IMR-90 (cell line): ENCODE measurements at regions not wholly inside any gene's neighbourhood (a gene's known extent, or its start where the extent isn't known, plus 50 kb on each side); places are given as distances from the start of the nearest gene placed in this dataset.

Source experiments
- ATAC-seq: fragments of 200-7000 bp; cut with Tn5 transposase; 2 replicates; pipeline ENCODE4 v1.9.1; 2020; ENCODE audit warnings: low read depth, mild to moderate bottlenecking, moderate library complexity
- BruUV-seq: library from RNA; stranded (reverse); fragments of 400-500 nt; replicated peaks from 2 replicates; lab custom pipeline; 2021; lab: Mats Ljungman, UMichigan
- CTCF ChIA-PET: fragments of 300-600 bp; formaldehyde crosslinking; extraction: SDS; loops from one replicate; lab custom pipeline; 2021; ENCODE audit warnings: antibody characterized with exemption; lab: Yijun Ruan, JAX
- POLR2A ChIA-PET: fragments of 300-600 bp; sonication (Branson Sonifier 250); formaldehyde crosslinking; loops from one replicate; lab custom pipeline; 2022; ENCODE audit warnings: antibody characterized with exemption; ENCODE audit not compliant: unreplicated experiment; lab: Charles Lee
- DNase-seq: peaks from one replicate; pipeline ENCODE4 v3.0.0; 2013
- H2AFZ ChIP-seq: replicated peaks from 2 replicates; pipeline ENCODE3; 2013; ENCODE audit warnings: low read length, mild to moderate bottlenecking; ENCODE audit not compliant: poor library complexity
- H2AK5ac ChIP-seq: 2 replicates; pipeline ENCODE4 v1.6.1; 2013; ENCODE audit warnings: low read depth, low read length, inconsistent platforms
- H2AK9ac ChIP-seq: replicated peaks from 2 replicates; pipeline ENCODE3; 2013; ENCODE audit warnings: mild to moderate bottlenecking, low read depth, low read length, moderate library complexity; ENCODE audit not compliant: poor library complexity
- H2BK120ac ChIP-seq: 2 replicates; pipeline ENCODE4 v1.6.1; 2013; ENCODE audit warnings: low read depth, low read length, inconsistent platforms
- H2BK15ac ChIP-seq: 3 replicates; pipeline ENCODE4 v1.6.1; 2013; ENCODE audit warnings: low read depth, low read length, inconsistent platforms
- H2BK20ac ChIP-seq: 2 replicates; pipeline ENCODE4 v1.6.1; 2013; ENCODE audit warnings: low read depth, mild to moderate bottlenecking, inconsistent platforms, low read length, moderate library complexity
- H2BK5ac ChIP-seq: 2 replicates; pipeline ENCODE4 v1.6.1; 2013; ENCODE audit warnings: mild to moderate bottlenecking, low read depth, low read length, inconsistent platforms; ENCODE audit not compliant: poor library complexity, severe bottlenecking
- H3K14ac ChIP-seq: replicated peaks from 2 replicates; pipeline ENCODE4 v1.6.1; 2013; ENCODE audit warnings: low read depth, low read length, inconsistent platforms
- H3K18ac ChIP-seq: 2 replicates; pipeline ENCODE4 v1.6.1; 2013; ENCODE audit warnings: low read depth, low read length, control low read depth
- H3K23ac ChIP-seq: 2 replicates; pipeline ENCODE4 v1.6.1; 2013; ENCODE audit warnings: low read depth, low read length, inconsistent platforms
- H3K27ac ChIP-seq: 2 replicates; pipeline ENCODE4 v1.5.1; 2013; ENCODE audit warnings: mild to moderate bottlenecking, control low read depth, low read length; ENCODE audit not compliant: insufficient read depth
- H3K27me3 ChIP-seq: 2 replicates; pipeline ENCODE4 v1.6.1; 2013; ENCODE audit warnings: low read length; ENCODE audit not compliant: control insufficient read depth, insufficient read depth
- H3K36me3 ChIP-seq: 2 replicates; pipeline ENCODE4 v1.6.1; 2013; ENCODE audit warnings: low read length, mixed read lengths; ENCODE audit not compliant: control insufficient read depth, insufficient read depth
- H3K4ac ChIP-seq: 2 replicates; pipeline ENCODE4 v1.6.1; 2013; ENCODE audit warnings: low read depth, low read length, inconsistent platforms
- H3K4me1 ChIP-seq: 2 replicates; pipeline ENCODE4 v1.6.1; 2013; ENCODE audit warnings: low read length, mixed read lengths; ENCODE audit not compliant: control insufficient read depth, insufficient read depth
- H3K4me2 ChIP-seq: 2 replicates; pipeline ENCODE4 v1.6.1; 2013; ENCODE audit warnings: low read depth, mild to moderate bottlenecking, control low read depth, low read length, moderate library complexity
- H3K4me3 ChIP-seq: 2 replicates; pipeline ENCODE4 v1.5.1; 2013; ENCODE audit warnings: low read depth, mild to moderate bottlenecking, control low read depth, low read length, moderate library complexity; ENCODE audit not compliant: insufficient read depth
- H3K56ac ChIP-seq: 2 replicates; pipeline ENCODE4 v1.6.1; 2013; ENCODE audit warnings: low read length, inconsistent platforms; ENCODE audit not compliant: insufficient read depth; ENCODE audit errors: extremely low read depth
- H3K79me1 ChIP-seq, 2 experiments: 2 replicates each; pipeline ENCODE4 v1.6.1; 2013; ENCODE audit warnings: low read length in 2 of 2, inconsistent platforms in 1 of 2, low read depth in 1 of 2
- H3K9ac ChIP-seq: 2 replicates; pipeline ENCODE4 v1.6.1; 2013; ENCODE audit warnings: low read depth, low read length, control low read depth
- H3K9me1 ChIP-seq: 2 replicates; pipeline ENCODE4 v1.6.1; 2013; ENCODE audit warnings: low read length, inconsistent platforms; ENCODE audit not compliant: insufficient read depth
- H3K9me3 ChIP-seq: 2 replicates; pipeline ENCODE4 v1.6.1; 2013; ENCODE audit warnings: low read length; ENCODE audit not compliant: control insufficient read depth, insufficient read depth
- H4K20me1 ChIP-seq: 2 replicates; pipeline ENCODE4 v1.6.1; 2013; ENCODE audit warnings: low read length, inconsistent platforms; ENCODE audit not compliant: insufficient read depth
- H4K5ac ChIP-seq: 2 replicates; pipeline ENCODE4 v1.6.1; 2013; ENCODE audit warnings: mild to moderate bottlenecking, low read depth, low read length, control low read depth
- H4K8ac ChIP-seq, 2 experiments: 2 replicates each; pipeline ENCODE4 v1.6.1; 2013; ENCODE audit warnings: low read depth in 2 of 2, low read length in 2 of 2, control low read depth in 1 of 2, inconsistent platforms in 1 of 2
- H4K91ac ChIP-seq: 2 replicates; pipeline ENCODE4 v1.6.1; 2013; ENCODE audit warnings: low read depth, low read length, inconsistent platforms; ENCODE audit not compliant: insufficient read depth
- CEBPB ChIP-seq: IDR thresholded peaks from 2 replicates; pipeline ENCODE4 v1.6.1; 2012; ENCODE audit warnings: low read depth, low read length, improper control_type of control experiment
- FOS ChIP-seq: fragments of 150-350 bp; IDR thresholded peaks from 2 replicates; pipeline ENCODE4 v1.6.1; 2016; ENCODE audit warnings: low read depth, low read length
- MAFK ChIP-seq: IDR thresholded peaks from 2 replicates; pipeline ENCODE4 v1.6.1; 2012; ENCODE audit warnings: low read depth, low read length, improper control_type of control experiment
- NFE2L2 ChIP-seq: fragments of 150-350 bp; IDR thresholded peaks from 2 replicates; pipeline ENCODE4 v1.6.1; 2016; ENCODE audit warnings: low read depth, mild to moderate bottlenecking, low read length
- RAD21 ChIP-seq: IDR thresholded peaks from 2 replicates; pipeline ENCODE4 v1.6.1; 2012; ENCODE audit warnings: low read length, improper control_type of control experiment
- RCOR1 ChIP-seq: IDR thresholded peaks from 2 replicates; pipeline ENCODE4 v1.6.1; 2012; ENCODE audit warnings: mild to moderate bottlenecking, low read length, improper control_type of control experiment; ENCODE audit not compliant: insufficient replicate concordance
- SMC3 ChIP-seq: fragments of 150-350 bp; IDR thresholded peaks from 2 replicates; pipeline ENCODE4 v1.6.1; 2016; ENCODE audit warnings: low read depth, mild to moderate bottlenecking, antibody characterized with exemption, low read length, moderate library complexity
- WGBS, 2 experiments: methylation state at CpG; one replicate each; pipeline versions ENCODE4 v1.1.5 to v1.1.7; 2013; ENCODE audit warnings: missing lambda C conversion rate in 2 of 2; ENCODE audit not compliant: insufficient read length in 1 of 2; ENCODE audit errors: extremely low coverage in 2 of 2; 5-methylcytosine and 5-hydroxymethylcytosine counted together
- dilution Hi-C: fragments of 300-500 bp; cut with HindIII; formaldehyde crosslinking; loops from one replicate; pipeline ENCODE4 v1.14.3; 2018; ENCODE audit warnings: low sequenced_read_pairs; ENCODE audit not compliant: unreplicated experiment
- in situ Hi-C: fragments of 300-500 bp; cut with MboI; formaldehyde crosslinking; loops from 3 replicates; pipeline ENCODE4 v1.14.3; 2019; ENCODE audit warnings: low sequenced_read_pairs, inconsistent platforms, mixed read lengths
- intact Hi-C: fragments of 100-400 bp; cut with micrococcal nuclease; formaldehyde crosslinking; loops from 2 replicates; pipeline ENCODE4 v1.10.0; 2022
- TF ChIP-seq, protein P1 (sequence below): fragments of 150-350 bp; IDR thresholded peaks from 2 replicates; pipeline ENCODE4 v1.6.1; 2016; ENCODE audit warnings: low read depth, mild to moderate bottlenecking, low read length, moderate library complexity, borderline replicate concordance

DNA sequence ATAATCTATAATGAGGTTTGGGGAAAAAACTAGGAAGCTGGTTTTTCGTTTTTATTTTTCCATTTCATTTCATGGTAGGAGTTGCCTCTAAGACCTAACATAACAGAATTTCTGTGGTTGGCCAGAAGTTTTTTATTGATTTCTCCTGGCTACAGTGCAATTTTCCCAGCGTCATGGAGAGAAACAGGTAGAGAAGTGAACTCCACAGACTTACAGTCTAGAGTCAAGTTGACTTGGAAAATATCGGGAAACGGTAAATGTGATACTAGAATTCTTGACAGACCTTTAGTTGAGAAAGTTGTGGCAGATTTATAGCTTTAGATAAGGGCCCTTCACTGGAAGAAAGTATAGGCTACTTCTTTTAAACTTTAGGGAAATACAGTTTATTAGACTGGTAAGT, 238.3 kb downstream of the DOK5 start:
- H2BK15ac ChIP-seq, result no peak overlapping the region
- intact Hi-C loops, result no loop called here
- no peak overlapping the region for H3K27ac ChIP-seq
- H3K56ac ChIP-seq, result no peak overlapping the region
- ChIA-PET POLR2A (no interaction called here), CTCF (no interaction called here)
- H2AK5ac ChIP-seq, result no peak overlapping the region
- no peak overlapping the region for H3K4ac ChIP-seq
- no peak overlapping the region for H3K4me3 ChIP-seq
- H4K8ac ChIP-seq, result no peak overlapping the region
- no peak overlapping the region for H4K5ac ChIP-seq
- no peak overlapping the region for H3K18ac ChIP-seq
- DNase-seq, result no peak
- no CpG with 5 or more reads among the region's 4 CpGs for whole genome bisulfite sequencing, 2 experiments
- no peak overlapping the region for H2BK20ac ChIP-seq
- no peak overlapping the region for H3K4me2 ChIP-seq
- H3K4me1 ChIP-seq, result no peaks in the 10 kb centered on the region
- no peak for ATAC-seq
- no peak overlapping the region for H2BK5ac ChIP-seq
- H4K20me1 ChIP-seq, result no peaks in the 10 kb centered on the region
- H3K9me1 ChIP-seq, result no peaks in the 10 kb centered on the region
- H3K36me3 ChIP-seq, result no peaks in the 10 kb centered on the region
- no peaks in the 10 kb centered on the region for H3K27me3 ChIP-seq
- no peak overlapping the region for H2AFZ ChIP-seq
- no peak overlapping the region for H4K91ac ChIP-seq
- H2BK120ac ChIP-seq, result no peak overlapping the region
- TF ChIP-seq, protein P1, sequence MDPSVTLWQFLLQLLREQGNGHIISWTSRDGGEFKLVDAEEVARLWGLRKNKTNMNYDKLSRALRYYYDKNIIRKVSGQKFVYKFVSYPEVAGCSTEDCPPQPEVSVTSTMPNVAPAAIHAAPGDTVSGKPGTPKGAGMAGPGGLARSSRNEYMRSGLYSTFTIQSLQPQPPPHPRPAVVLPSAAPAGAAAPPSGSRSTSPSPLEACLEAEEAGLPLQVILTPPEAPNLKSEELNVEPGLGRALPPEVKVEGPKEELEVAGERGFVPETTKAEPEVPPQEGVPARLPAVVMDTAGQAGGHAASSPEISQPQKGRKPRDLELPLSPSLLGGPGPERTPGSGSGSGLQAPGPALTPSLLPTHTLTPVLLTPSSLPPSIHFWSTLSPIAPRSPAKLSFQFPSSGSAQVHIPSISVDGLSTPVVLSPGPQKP, result no peak
- TF ChIP-seq SMC3, result no peak
- no peak for TF ChIP-seq CEBPB
- no peak for TF ChIP-seq NFE2L2
- TF ChIP-seq MAFK, result no peak
- TF ChIP-seq FOS, result no peak
- TF ChIP-seq RCOR1, result no peak
- TF ChIP-seq RAD21, result no peak
- BruUV-seq, result no TSS peak
- no peaks in the 10 kb centered on the region for H3K79me1 ChIP-seq
- in situ Hi-C loops, result no loop called here
- H2AK9ac ChIP-seq, result no peak overlapping the region
- no peak overlapping the region for H3K23ac ChIP-seq
- no peak overlapping the region for H3K14ac ChIP-seq
- dilution Hi-C loops, result no loop called here
- no peak overlapping the region for H3K9ac ChIP-seq
- peaks cover 7% of the 10 kb centered on the region; the same call in 1 of the 2 replicates for H3K9me3 ChIP-seq
